ENCODE measurements at regions not wholly inside any gene's neighbourhood (a gene's known extent, or its start where the extent isn't known, plus 50 kb on each side); places are given as distances from the start of the nearest gene placed in this dataset.

DNA sequence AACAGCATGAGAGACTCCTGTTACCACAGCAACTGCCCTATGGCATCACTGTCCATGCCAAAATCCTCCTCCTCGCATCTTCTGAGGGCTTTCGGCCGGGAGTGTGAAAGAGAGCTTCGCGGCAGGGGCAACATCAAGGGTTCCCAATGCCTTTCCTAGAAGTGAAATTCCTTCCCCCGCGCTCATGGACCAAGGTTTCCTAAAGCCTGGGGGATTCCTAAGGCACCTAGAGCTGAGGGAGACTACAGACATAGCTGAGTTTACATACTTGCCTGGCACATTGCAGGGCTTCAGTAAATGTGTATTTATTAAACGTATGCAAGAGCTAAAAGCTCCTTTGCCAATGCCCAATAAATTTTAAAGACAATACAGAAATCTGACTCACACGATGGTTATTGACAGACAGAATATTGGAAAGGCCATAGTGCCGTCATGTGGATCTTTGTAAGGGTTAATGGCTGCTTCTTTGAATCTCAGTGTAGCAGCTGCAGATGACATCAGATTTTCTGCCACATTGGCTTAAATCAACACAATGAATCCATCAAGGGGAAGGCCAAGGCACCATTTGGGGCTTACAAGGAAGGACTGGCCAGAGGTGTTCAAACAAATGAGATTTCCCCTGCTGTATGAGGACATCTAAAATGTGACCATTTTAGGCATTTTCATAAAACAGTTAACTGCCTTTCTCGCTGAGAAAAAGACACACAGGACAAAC is 281.2 kb upstream of the JARID2 start:
- intact Hi-C loops (cut with DNase I; ENCODE audit: low total_unique reads), result no loop called here
- Histone ChIP-seq H3K36me3 (no peaks in the 10 kb centered on the region), H3K27me3 (no peaks in the 10 kb centered on the region), H3K4me1 (no peaks in the 10 kb centered on the region), H3K27ac (no peak overlapping the region), H3K9me3 (no peaks in the 10 kb centered on the region), H3K4me3 (no peak overlapping the region)
- ATAC-seq (no peak), DNase-seq (no peak)
- no peak for TF ChIP-seq POLR2A (IDR thresholded peaks at IDR 0.05)
- TF ChIP-seq, protein P1, sequence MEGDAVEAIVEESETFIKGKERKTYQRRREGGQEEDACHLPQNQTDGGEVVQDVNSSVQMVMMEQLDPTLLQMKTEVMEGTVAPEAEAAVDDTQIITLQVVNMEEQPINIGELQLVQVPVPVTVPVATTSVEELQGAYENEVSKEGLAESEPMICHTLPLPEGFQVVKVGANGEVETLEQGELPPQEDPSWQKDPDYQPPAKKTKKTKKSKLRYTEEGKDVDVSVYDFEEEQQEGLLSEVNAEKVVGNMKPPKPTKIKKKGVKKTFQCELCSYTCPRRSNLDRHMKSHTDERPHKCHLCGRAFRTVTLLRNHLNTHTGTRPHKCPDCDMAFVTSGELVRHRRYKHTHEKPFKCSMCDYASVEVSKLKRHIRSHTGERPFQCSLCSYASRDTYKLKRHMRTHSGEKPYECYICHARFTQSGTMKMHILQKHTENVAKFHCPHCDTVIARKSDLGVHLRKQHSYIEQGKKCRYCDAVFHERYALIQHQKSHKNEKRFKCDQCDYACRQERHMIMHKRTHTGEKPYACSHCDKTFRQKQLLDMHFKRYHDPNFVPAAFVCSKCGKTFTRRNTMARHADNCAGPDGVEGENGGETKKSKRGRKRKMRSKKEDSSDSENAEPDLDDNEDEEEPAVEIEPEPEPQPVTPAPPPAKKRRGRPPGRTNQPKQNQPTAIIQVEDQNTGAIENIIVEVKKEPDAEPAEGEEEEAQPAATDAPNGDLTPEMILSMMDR (IDR thresholded peaks at IDR 0.05 in 4 of 5, conservative IDR thresholded peaks at IDR 0.05 in 1 of 5), result no peak
- in situ Hi-C loops (cut with MboI; ENCODE audit: low sequenced_read_pairs in 4 of 4), result no loop called here

DNA sequence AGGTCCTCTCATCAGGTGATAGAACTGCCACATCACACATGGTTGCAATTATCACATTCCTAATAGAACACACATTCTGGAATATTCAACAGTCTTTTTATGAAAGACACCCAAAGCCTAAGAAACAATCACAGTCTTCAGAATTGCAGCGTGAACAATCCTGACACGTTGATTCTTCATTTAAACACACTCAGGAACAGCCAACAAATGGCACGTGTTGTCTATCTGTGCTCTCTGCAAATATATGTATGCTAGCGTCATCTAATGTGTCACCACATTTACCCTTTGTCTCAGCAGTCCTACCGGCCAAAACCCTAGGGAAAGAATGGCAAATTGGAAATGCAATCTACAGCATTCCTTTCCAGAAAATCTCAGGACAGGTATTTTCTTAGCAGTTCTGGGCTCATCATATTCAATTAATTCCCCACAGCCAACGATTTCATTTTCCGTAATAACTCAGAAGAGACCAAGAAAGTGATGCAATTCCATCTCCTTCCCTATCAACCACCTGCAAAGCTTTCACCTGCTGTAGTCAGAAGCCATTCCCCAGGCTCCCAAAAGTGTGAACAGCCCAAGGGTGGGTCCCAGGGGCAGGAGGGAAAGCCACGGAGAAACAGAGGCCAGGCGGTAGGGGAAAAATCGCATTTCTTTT is 280.3 kb upstream of the JARID2 start:
- no peak for ATAC-seq
- Histone ChIP-seq H3K4me1 (no peaks in the 10 kb centered on the region), H3K27me3 (no peaks in the 10 kb centered on the region), H3K36me3 (no peaks in the 10 kb centered on the region), H3K27ac (no peak overlapping the region), H3K4me3 (no peak overlapping the region), H3K9me3 (no peaks in the 10 kb centered on the region)
- intact Hi-C loops (cut with DNase I; ENCODE audit: low total_unique reads), result no loop called here
- no peak for DNase-seq
- TF ChIP-seq, protein P1 (IDR thresholded peaks at IDR 0.05 in 4 of 5, conservative IDR thresholded peaks at IDR 0.05 in 1 of 5), result no peak
- TF ChIP-seq POLR2A (IDR thresholded peaks at IDR 0.05), result no peak
- in situ Hi-C loops (cut with MboI; ENCODE audit: low sequenced_read_pairs in 4 of 4), result no loop called here

DNA sequence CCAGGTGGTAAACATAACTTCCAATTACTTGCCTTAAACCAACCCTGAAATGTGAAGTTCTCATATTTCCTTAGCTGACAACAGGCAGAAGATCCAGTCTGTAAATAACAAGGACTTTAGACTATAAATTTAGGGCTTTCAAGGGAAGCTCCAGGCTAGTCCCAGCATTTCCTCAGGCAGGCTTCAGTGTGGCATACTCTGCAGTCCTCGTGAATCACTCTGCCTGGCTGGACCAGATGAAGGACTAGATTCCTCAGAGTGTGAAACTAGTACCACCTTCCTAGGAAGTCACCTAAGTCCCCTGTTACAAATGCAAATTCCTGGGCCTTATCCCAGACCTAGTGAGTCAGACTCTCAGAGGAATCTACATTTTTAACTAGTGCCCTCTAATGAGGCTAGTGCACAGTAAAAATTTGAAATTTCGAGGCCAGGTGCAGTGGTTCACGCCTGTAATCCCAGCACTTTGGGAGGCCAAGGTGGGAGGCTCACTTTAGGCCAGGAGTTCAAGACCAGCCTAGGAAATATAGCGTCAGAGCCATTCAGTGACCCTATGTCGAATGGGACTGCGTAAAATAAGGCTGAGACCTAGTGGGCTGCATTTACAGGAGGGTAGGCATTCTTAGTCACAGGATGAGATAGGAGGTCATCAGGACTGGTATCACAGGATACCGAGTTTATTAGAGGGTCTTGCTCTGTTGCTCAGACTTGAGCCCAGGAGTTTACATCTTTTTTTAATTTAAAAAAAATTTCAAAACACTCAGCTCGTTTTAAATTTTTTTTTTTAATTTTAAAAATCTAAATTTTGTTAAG is 279.6 kb upstream of the JARID2 start:
- Histone ChIP-seq H3K27ac (no peak overlapping the region), H3K36me3 (no peaks in the 10 kb centered on the region), H3K4me1 (no peaks in the 10 kb centered on the region), H3K4me3 (no peak overlapping the region), H3K9me3 (no peaks in the 10 kb centered on the region), H3K27me3 (no peaks in the 10 kb centered on the region)
- intact Hi-C loops (cut with DNase I; ENCODE audit: low total_unique reads), result no loop called here
- DNase-seq (no peak), ATAC-seq (no peak)
- TF ChIP-seq POLR2A (IDR thresholded peaks at IDR 0.05), result no peak
- TF ChIP-seq, protein P1 (IDR thresholded peaks at IDR 0.05 in 4 of 5, conservative IDR thresholded peaks at IDR 0.05 in 1 of 5), result no peak
- in situ Hi-C loops (cut with MboI; ENCODE audit: low sequenced_read_pairs in 4 of 4), result no loop called here

DNA sequence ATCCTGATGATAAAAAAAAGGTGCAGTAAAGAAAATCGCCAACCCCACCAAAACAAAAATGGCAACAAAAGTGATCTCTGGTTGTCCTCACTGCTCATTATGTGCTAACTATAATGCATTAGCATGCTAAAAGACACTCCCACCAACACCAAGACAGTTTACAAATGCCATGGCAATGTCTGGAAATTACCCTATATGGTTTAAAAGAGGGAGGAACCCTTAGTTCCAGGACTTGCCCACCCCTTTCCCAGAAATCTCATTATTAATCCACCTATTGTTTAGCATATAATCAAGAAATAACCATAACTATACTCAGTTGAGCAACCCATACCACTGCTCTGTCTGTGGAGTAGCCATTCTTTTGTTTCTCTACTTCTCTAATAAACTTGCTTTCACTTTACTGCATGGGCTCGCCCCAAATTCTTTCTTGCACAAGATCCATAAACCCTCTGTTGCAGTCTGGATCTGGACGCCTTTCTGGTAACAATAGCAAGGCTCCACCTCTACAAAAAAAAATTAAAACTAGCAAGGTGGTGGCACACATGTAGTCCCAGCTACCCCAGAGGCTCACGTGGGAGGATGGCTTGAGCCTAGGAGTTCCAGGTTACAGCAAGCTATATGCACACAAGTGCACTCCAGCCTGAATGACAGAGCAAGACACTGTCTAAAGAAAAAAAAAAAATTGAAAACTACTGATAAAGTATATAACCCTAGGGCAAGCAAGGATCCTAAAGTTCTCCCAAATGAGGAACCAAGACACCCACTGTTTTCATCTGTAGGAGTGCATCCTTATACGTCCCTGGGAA is 278.8 kb upstream of the JARID2 start:
- DNase-seq, result no peak
- H3K27ac ChIP-seq, result no peak overlapping the region
- H3K4me3 ChIP-seq, result no peak overlapping the region
- no peaks in the 10 kb centered on the region for H3K36me3 ChIP-seq
- in situ Hi-C loops (cut with MboI; ENCODE audit: low sequenced_read_pairs in 4 of 4), result no loop called here
- intact Hi-C loops (cut with DNase I; ENCODE audit: low total_unique reads), result no loop called here
- TF ChIP-seq, protein P1 (IDR thresholded peaks at IDR 0.05 in 4 of 5, conservative IDR thresholded peaks at IDR 0.05 in 1 of 5), result no peak
- TF ChIP-seq POLR2A (IDR thresholded peaks at IDR 0.05), result no peak
- H3K27me3 ChIP-seq, result no peaks in the 10 kb centered on the region
- no peaks in the 10 kb centered on the region for H3K4me1 ChIP-seq
- no peak for ATAC-seq
- no peaks in the 10 kb centered on the region for H3K9me3 ChIP-seq
